ENCODE measurements at regions not wholly inside any gene's neighbourhood (a gene's known extent, or its start where the extent isn't known, plus 50 kb on each side); places are given as distances from the start of the nearest gene placed in this dataset.

GRCh38 chr10:88110822-88111221 lies 247.4 kb downstream of the PTEN start:
- no peak for FAIRE-seq

DNA sequence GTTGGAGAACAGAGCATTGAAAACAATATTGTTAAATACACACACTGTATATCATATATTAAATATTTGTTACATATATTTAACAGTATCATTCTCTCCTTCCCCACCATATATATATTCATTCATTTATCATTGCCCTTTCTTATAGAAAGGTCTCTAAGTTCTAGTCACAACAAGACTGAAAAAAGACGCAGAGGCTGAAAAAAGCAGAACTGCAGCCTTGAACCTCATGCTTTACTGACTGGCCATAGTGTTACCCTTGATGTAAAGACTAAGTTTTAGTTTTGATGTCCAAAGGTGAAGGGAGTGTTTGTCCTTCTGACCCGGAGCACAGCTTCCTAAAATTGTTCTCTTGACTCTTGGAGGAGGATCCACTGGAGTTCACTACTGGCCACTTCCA lies 247.9 kb downstream of the PTEN start:
- FAIRE-seq, result no peak

DNA sequence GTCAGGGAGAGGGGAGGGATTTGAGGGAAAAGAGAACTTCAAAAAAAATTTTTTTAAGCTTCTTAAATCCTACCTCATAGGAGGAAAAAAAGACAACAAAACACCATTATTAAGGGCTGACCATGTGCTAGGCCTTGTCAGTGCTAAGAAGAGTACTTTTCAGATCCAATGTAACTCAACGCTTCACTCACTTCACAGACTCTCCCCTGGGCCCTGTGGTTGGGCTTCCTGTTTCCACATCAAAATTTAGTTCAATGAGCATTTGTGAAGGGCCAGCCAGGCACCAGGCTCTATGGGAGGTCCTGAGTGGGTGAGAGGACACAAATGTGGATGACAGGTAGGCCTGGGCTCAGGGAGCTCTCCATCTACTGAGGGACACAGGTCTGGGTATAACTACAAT lies 249.8 kb downstream of the PTEN start:
- FAIRE-seq, result no peak

DNA sequence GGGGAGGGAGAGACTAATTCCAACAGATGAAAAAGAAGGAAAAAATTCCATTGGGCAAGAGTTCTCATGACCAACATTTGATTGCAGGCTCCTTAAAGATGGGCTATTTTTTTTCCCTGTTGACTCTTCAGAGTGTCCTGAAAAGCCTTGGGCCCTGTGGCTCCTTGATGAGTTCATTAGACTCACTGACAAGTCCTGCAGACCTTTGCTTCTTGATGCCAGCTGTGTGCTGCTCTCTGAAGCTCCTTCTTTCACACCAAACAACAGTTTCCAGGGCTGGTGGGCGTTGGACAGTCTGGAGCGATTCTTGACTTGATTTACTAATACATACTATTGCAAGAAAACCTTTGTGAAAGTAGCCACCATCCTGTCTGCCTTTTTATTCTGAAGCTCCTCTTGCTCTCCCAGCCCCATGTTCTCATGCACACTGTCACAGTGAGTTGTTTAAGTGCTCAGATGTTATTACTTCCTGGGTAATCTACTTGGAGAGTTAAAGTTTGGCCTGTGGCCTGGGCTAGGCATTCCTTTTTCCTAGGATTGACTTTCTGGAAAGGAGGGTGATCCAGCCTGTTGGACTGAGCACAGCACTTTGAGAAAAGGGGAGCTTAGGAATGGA lies 250.3 kb downstream of the PTEN start:
- no peak for FAIRE-seq

- peak; percentile 64 for FAIRE-seq
Measured at GRCh38 chr10:88114368-88114767, 250.9 kb downstream of the PTEN start.

GRCh38 chr10:88115407-88115806 lies 252.0 kb downstream of the PTEN start:
- FAIRE-seq, result no peak

GRCh38 chr10:88115968-88116367 lies 252.5 kb downstream of the PTEN start:
- FAIRE-seq, result no peak

DNA sequence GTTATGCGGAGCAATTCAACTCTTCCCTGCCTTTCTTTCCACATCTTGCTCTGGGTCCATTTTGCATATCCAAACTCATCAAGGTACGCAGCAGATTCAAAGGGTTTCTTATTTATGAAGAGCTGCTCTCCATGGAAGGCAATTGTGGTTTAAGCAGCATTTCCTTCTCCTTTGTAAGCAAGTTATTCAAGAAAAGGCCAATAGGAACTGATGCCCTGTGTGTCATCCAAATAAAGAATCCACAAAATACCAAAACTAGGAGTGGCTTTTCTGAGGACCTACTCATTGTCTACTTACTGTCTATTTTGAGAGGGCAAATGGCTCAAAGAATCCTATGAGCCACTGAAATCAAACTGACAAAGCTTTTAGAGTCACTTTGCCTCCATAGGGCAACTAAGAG lies 253.1 kb downstream of the PTEN start:
- FAIRE-seq, result no peak

DNA sequence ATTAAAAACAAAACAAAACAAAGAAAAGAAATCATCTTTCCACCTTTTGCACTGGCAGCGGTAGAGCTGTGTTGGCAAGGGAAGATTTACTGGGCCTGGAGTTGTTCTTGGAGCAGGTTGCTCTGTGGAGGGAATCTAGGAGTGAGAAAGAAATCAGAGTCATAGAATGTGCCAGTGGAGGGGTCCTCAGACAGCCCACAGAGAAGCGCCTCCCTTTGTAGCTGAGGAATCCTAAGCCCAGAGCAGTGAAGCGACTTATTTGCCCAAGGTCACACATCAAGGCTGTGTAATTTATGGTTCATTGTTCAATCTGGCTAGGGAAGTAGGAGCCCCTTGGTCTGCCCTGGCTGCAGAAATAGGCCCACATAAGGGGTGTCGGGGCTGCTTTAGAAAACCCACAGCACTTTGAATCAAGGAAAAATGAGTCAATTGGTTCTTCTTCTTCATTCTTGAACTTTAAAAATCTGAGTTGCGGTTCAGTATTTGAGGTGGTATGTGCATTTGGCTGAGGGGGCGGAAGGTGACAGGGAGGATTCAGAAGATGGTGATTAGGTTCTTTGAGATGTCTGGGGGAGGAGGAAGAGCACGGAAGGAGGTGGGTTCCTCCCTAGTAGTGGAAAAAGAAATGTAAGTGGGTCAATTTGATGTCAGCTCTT lies 253.7 kb downstream of the PTEN start:
- no peak for FAIRE-seq

DNA sequence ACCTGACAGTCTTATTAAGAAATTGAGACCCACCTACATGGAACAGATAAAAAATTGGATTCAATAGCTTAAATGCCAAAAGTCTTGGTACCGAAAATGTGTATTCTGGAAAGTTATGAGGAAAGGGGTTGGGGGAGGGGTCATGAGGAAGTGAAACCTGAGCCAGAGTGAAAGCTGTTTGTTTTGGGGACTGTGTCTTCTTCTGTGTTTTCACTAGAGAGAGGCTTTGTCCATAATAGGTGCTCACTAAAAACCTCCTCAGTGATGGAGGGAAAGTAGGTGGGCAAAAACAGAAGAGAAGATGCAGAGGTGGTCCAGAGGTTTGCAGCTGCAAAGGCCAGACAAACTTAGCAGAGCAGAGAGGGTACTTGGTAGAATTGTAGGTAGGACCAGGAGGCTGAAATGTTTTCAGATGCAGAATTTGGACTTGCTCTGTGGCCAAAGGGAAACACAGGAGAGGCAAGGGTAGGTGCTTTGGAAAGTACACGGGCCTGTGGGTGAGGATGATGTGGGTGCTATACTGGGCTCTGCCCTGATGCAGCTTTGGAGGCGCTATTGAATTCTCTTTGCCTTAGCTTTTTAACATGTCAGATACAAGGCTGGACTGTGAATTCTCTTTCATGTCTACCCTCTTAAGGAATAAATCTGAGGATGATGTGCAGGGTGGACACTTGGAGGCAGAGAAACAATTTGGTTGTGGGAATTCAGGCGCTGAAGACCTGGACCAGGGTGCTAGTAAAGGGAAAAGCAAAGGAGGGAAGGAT lies 254.6 kb downstream of the PTEN start:
- no peak for FAIRE-seq

- no peak for FAIRE-seq
Measured at GRCh38 chr10:88118729-88119128, 255.3 kb downstream of the PTEN start.

- FAIRE-seq, result no peak
Measured at GRCh38 chr10:88119160-88119559, 255.7 kb downstream of the PTEN start.

- no peak for FAIRE-seq
Measured at GRCh38 chr10:88120075-88120474, 256.6 kb downstream of the PTEN start.

GRCh38 chr10:88120599-88121333 lies 257.3 kb downstream of the PTEN start:
- FAIRE-seq, result no peak

DNA sequence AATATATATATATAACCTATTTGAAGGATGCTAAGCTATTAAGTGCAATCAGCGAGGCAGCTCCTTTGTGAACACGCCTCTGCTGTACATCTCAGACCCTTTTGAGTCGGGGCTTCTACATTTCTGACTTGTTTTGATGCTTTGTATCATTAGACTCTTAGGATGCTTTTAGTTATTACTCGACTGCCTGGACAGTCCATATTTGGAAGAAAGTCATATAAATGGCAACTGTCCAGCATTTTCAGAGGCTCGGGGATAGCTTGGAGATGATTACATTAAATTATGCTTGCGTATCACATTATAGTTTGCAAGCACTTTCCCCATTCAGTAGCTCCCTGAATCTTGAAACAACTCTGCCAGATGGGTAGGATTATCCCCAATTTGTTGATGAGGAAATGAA lies 257.9 kb downstream of the PTEN start:
- FAIRE-seq, result no peak

GRCh38 chr10:88122145-88122544 lies 258.7 kb downstream of the PTEN start:
- FAIRE-seq, result no peak

GRCh38 chr10:88122576-88122975 lies 259.2 kb downstream of the PTEN start:
- no peak for FAIRE-seq

- no peak for FAIRE-seq
Measured at GRCh38 chr10:88125766-88126165, 262.3 kb downstream of the PTEN start.

DNA sequence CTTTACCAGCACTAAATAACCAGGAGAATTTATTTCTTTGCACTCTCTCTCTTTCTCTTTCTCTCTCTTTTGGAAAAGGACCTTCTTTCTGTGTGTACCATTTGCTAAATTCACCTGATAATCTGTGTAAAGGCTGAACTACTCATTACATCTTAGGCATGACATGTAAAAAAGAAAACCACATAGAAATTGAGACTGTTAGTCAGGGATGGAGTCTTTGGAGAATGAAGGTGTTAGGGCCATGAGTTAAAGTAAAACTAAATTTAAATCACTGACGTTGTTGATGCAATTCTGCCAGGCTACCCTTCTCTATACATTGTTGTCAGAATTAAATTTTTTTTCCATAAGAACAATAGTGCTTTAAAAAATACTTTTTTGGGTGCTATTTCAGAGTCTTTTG lies 263.3 kb downstream of the PTEN start:
- no peak for FAIRE-seq

DNA sequence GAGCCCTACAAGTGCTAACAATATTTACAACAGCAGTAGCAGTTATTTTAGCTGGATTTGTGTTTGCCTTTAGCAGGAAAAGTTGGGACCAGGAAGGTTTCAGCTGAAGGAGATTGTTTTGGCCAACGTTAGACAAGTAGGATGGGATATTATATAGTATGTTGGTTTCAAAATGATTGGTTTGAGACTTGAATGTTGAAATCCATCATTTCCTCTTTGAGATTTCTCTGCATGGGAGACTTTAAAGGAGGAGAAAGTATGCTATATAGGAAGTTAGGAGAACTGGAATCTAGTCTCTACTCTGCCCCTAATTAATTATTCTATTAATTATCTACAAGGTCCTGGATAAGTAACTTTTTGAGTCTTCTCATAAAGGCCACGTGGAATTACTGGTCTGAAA lies 263.8 kb downstream of the PTEN start:
- FAIRE-seq, result no peak

DNA sequence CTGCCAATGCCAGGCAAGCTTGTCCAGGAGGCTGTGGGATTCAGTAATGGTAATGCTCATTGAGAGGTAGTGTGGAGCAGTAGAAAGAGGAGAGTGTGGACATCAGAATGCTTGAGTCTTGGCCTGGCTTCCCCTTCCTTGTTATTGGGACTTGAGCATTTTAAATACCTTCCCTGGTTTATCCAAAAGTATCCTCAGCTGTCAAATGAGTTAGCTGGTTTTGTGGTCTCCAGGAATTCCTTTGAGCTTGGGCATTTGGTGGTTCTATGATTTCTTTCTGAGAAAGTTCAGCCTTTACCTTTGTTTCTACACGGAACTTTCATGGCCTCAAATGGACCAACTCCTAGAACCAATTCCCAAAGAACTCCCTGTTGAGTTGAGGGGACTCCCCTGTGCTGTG lies 264.3 kb downstream of the PTEN start:
- no peak for FAIRE-seq

GRCh38 chr10:88129013-88129412 lies 265.6 kb downstream of the PTEN start:
- FAIRE-seq, result no peak

- FAIRE-seq, result no peak
Measured at GRCh38 chr10:88130912-88131311, 267.5 kb downstream of the PTEN start.
